ENCODE measurements at regions not wholly inside any gene's neighbourhood (a gene's known extent, or its start where the extent isn't known, plus 50 kb on each side); places are given as distances from the start of the nearest gene placed in this dataset.

- no peaks in the 10 kb centered on the region for H3K4me1 ChIP-seq (ENCODE audit: control insufficient read depth in 1 of 2, insufficient read depth in 2 of 2, low read length in 2 of 2)
- ChIA-PET RAD21 (ENCODE audit: low non-redundant PET in 1 of 2, low total read pairs in 2 of 2, uncharacterized antibody in 2 of 2, unreplicated experiment in 2 of 2) (no interaction called here), POLR2A (no interaction called here), CTCF (no interaction called here)
- H3K9ac ChIP-seq (ENCODE audit: low read length), result no peak overlapping the region
- no peak overlapping the region for H3K4me2 ChIP-seq (ENCODE audit: low read length)
- intact Hi-C loops (cut with micrococcal nuclease), result no loop called here
- H3K9me2 ChIP-seq (ENCODE audit: insufficient read depth), result no peaks in the 10 kb centered on the region
- TF ChIP-seq, protein P1, sequence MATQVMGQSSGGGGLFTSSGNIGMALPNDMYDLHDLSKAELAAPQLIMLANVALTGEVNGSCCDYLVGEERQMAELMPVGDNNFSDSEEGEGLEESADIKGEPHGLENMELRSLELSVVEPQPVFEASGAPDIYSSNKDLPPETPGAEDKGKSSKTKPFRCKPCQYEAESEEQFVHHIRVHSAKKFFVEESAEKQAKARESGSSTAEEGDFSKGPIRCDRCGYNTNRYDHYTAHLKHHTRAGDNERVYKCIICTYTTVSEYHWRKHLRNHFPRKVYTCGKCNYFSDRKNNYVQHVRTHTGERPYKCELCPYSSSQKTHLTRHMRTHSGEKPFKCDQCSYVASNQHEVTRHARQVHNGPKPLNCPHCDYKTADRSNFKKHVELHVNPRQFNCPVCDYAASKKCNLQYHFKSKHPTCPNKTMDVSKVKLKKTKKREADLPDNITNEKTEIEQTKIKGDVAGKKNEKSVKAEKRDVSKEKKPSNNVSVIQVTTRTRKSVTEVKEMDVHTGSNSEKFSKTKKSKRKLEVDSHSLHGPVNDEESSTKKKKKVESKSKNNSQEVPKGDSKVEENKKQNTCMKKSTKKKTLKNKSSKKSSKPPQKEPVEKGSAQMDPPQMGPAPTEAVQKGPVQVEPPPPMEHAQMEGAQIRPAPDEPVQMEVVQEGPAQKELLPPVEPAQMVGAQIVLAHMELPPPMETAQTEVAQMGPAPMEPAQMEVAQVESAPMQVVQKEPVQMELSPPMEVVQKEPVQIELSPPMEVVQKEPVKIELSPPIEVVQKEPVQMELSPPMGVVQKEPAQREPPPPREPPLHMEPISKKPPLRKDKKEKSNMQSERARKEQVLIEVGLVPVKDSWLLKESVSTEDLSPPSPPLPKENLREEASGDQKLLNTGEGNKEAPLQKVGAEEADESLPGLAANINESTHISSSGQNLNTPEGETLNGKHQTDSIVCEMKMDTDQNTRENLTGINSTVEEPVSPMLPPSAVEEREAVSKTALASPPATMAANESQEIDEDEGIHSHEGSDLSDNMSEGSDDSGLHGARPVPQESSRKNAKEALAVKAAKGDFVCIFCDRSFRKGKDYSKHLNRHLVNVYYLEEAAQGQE (IDR thresholded peaks at IDR 0.05; ENCODE audit: low read depth), result no peak
- TF ChIP-seq, protein P2, sequence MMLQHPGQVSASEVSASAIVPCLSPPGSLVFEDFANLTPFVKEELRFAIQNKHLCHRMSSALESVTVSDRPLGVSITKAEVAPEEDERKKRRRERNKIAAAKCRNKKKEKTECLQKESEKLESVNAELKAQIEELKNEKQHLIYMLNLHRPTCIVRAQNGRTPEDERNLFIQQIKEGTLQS (IDR thresholded peaks at IDR 0.05), result no peak
- TF ChIP-seq POLR2AphosphoS5 (IDR thresholded peaks at IDR 0.05; ENCODE audit: low read depth, low read length) (no peak), TCF7L2 (IDR thresholded peaks at IDR 0.05; ENCODE audit: borderline replicate concordance, extremely low read depth, insufficient read depth, insufficient read length) (no peak), RAD21 (IDR thresholded peaks at IDR 0.05; ENCODE audit: low read depth) (no peak), EZH2 (IDR thresholded peaks at IDR 0.05) (no peak), EZH2phosphoT487 (IDR thresholded peaks at IDR 0.05; ENCODE audit: borderline replicate concordance) (no peak), ZNF274 (IDR thresholded peaks at IDR 0.05; ENCODE audit: low read depth, low read length) (no peak), CEBPB (IDR thresholded peaks at IDR 0.05; ENCODE audit: low read depth) (no peak), SP1 (IDR thresholded peaks at IDR 0.05; ENCODE audit: low read depth) (no peak), CBX3 (IDR thresholded peaks at IDR 0.05; ENCODE audit: low read depth) (no peak), SRF (IDR thresholded peaks at IDR 0.05; ENCODE audit: low read depth) (no peak), FOSL1 (IDR thresholded peaks at IDR 0.05; ENCODE audit: low read depth) (no peak)
- TF ChIP-seq, protein P3, sequence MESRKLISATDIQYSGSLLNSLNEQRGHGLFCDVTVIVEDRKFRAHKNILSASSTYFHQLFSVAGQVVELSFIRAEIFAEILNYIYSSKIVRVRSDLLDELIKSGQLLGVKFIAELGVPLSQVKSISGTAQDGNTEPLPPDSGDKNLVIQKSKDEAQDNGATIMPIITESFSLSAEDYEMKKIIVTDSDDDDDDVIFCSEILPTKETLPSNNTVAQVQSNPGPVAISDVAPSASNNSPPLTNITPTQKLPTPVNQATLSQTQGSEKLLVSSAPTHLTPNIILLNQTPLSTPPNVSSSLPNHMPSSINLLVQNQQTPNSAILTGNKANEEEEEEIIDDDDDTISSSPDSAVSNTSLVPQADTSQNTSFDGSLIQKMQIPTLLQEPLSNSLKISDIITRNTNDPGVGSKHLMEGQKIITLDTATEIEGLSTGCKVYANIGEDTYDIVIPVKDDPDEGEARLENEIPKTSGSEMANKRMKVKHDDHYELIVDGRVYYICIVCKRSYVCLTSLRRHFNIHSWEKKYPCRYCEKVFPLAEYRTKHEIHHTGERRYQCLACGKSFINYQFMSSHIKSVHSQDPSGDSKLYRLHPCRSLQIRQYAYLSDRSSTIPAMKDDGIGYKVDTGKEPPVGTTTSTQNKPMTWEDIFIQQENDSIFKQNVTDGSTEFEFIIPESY (IDR thresholded peaks at IDR 0.05; ENCODE audit: extremely low read depth, insufficient replicate concordance, low read length), result no peak
- TF ChIP-seq, protein P4, sequence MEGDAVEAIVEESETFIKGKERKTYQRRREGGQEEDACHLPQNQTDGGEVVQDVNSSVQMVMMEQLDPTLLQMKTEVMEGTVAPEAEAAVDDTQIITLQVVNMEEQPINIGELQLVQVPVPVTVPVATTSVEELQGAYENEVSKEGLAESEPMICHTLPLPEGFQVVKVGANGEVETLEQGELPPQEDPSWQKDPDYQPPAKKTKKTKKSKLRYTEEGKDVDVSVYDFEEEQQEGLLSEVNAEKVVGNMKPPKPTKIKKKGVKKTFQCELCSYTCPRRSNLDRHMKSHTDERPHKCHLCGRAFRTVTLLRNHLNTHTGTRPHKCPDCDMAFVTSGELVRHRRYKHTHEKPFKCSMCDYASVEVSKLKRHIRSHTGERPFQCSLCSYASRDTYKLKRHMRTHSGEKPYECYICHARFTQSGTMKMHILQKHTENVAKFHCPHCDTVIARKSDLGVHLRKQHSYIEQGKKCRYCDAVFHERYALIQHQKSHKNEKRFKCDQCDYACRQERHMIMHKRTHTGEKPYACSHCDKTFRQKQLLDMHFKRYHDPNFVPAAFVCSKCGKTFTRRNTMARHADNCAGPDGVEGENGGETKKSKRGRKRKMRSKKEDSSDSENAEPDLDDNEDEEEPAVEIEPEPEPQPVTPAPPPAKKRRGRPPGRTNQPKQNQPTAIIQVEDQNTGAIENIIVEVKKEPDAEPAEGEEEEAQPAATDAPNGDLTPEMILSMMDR (IDR thresholded peaks at IDR 0.05 in 2 of 3, conservative IDR thresholded peaks at IDR 0.05 in 1 of 3; ENCODE audit: borderline replicate concordance in 1 of 3, insufficient read depth in 1 of 3, low read depth in 2 of 3, low read length in 2 of 3), result no peak
- TF ChIP-seq, protein P5, sequence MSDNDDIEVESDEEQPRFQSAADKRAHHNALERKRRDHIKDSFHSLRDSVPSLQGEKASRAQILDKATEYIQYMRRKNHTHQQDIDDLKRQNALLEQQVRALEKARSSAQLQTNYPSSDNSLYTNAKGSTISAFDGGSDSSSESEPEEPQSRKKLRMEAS (IDR thresholded peaks at IDR 0.05), result no peak
- H3K79me2 ChIP-seq (ENCODE audit: insufficient read depth, low read length), result no peaks in the 10 kb centered on the region
- H2AFZ ChIP-seq (ENCODE audit: low read depth, low read length, poor library complexity, severe bottlenecking), result no peak overlapping the region
- BruUV-seq (replicated peaks), result no TSS peak
- no peaks in the 10 kb centered on the region for H3K27me3 ChIP-seq (ENCODE audit: insufficient read depth, low read length)
- ATAC-seq (no peak), DNase-seq (ENCODE audit: low read depth, low spot score) (no peak)
- no peak overlapping the region for H3K27ac ChIP-seq (ENCODE audit: low read depth, low read length)
- H3K9me3 ChIP-seq (ENCODE audit: control insufficient read depth in 1 of 2, insufficient read depth in 1 of 2, low read depth in 1 of 2, low read length in 2 of 2), result no peaks in the 10 kb centered on the region; a peak in 1 of 4 replicates
- H3K36me3 ChIP-seq (ENCODE audit: control insufficient read depth in 1 of 2, insufficient read depth in 2 of 2, low read length in 2 of 2), result no peaks in the 10 kb centered on the region
- no peaks in the 10 kb centered on the region for H4K20me1 ChIP-seq (ENCODE audit: insufficient read depth)
- no peak overlapping the region for H3K4me3 ChIP-seq (replicated peaks in 1 of 2; ENCODE audit: low read depth in 1 of 2, low read length in 2 of 2)
These were observed 207.6 kb upstream of the SLC10A2 start for GRCh38 chr13:103273825-103274224.

Data from HCT116 (cell line).